ENCODE measurements at regions not wholly inside any gene's neighbourhood (a gene's known extent, or its start where the extent isn't known, plus 50 kb on each side); places are given as distances from the start of the nearest gene placed in this dataset.

GRCh38 chr6:17007749-17008148, 94.1 kb upstream of the STMND1 start:
- TF ChIP-seq HDAC2 (IDR thresholded peaks at IDR 0.05) (no peak), BHLHE40 (IDR thresholded peaks at IDR 0.05; ENCODE audit: low read length) (no peak), EP300 (IDR thresholded peaks at IDR 0.05; ENCODE audit: low read length) (no peak), POLR2AphosphoS5 (IDR thresholded peaks at IDR 0.05; ENCODE audit: control insufficient read depth, insufficient read depth, low read depth, low read length) (no peak)

Data from K562 (cell line).